DND-41 (cell line): ENCODE measurements at regions not wholly inside any gene's neighbourhood (a gene's known extent, or its start where the extent isn't known, plus 50 kb on each side); places are given as distances from the start of the nearest gene placed in this dataset.

Experiments used
- ATAC-seq: fragments of 200-7000 bp; cut with Tn5 transposase; 3 replicates; pipeline ENCODE4 v1.9.1; 2021; ENCODE audit warnings: low read depth; ENCODE audit not compliant: insufficient read depth
- DNase-seq: peaks from one replicate; pipeline ENCODE4 v3.0.0-alpha.2; 2020
- H2AFZ ChIP-seq: 2 replicates; pipeline ENCODE4 v1.6.0; 2012; ENCODE audit warnings: low read depth, low read length
- H3K27ac ChIP-seq: 2 replicates; pipeline ENCODE4 v1.5.1; 2012; ENCODE audit warnings: low read length, inconsistent platforms
- H3K27me3 ChIP-seq: fragments of 200-600 bp; sonication (generic); 2 replicates; pipeline ENCODE4 v1.6.0; 2012; ENCODE audit warnings: low read length, mild to moderate bottlenecking, inconsistent platforms; ENCODE audit not compliant: insufficient read depth, poor library complexity
- H3K36me3 ChIP-seq: 2 replicates; pipeline ENCODE4 v1.5.1; 2012; ENCODE audit warnings: low read length, inconsistent platforms; ENCODE audit not compliant: insufficient read depth
- H3K4me1 ChIP-seq: 2 replicates; pipeline ENCODE4 v1.5.1; 2012; ENCODE audit warnings: mild to moderate bottlenecking, low read length; ENCODE audit not compliant: insufficient read depth
- H3K4me2 ChIP-seq: 2 replicates; pipeline ENCODE4 v1.6.0; 2012; ENCODE audit warnings: mild to moderate bottlenecking, moderate library complexity, low read length, inconsistent platforms; ENCODE audit not compliant: insufficient read depth
- H3K4me3 ChIP-seq, 2 experiments: fragments of 200-600 bp in 1 of 2; shearing (Covaris generic) in 1 of 2; 2 replicates each; pipeline ENCODE4 v1.5.1; 2012 to 2016; ENCODE audit warnings: inconsistent platforms in 2 of 2, low read length in 2 of 2, mild to moderate bottlenecking in 2 of 2, low read depth in 1 of 2, moderate library complexity in 1 of 2
- H3K79me2 ChIP-seq: 2 replicates; pipeline ENCODE4 v1.6.0; 2012; ENCODE audit warnings: low read length, inconsistent platforms; ENCODE audit not compliant: insufficient read depth
- H3K9ac ChIP-seq: 2 replicates; pipeline ENCODE4 v1.6.0; 2012; ENCODE audit warnings: low read depth, mild to moderate bottlenecking, inconsistent platforms, low read length, moderate library complexity
- H3K9me3 ChIP-seq: 2 replicates; pipeline ENCODE4 v1.5.1; 2012; ENCODE audit warnings: low read length, moderate library complexity, mild to moderate bottlenecking, inconsistent platforms; ENCODE audit not compliant: insufficient read depth, severe bottlenecking
- H4K20me1 ChIP-seq: 2 replicates; pipeline ENCODE4 v1.6.0; 2012; ENCODE audit warnings: low read length; ENCODE audit not compliant: insufficient read depth
- EZH2 ChIP-seq: IDR thresholded peaks from 3 replicates; pipeline ENCODE4 v1.6.1; 2012; ENCODE audit warnings: borderline replicate concordance, low read depth, mild to moderate bottlenecking, moderate library complexity, low read length, inconsistent platforms; ENCODE audit not compliant: severe bottlenecking
- TF ChIP-seq, protein P1 (sequence below): IDR thresholded peaks from 2 replicates; pipeline ENCODE4 v1.5.1; 2012; ENCODE audit warnings: borderline replicate concordance, low read length, moderate library complexity, mild to moderate bottlenecking; ENCODE audit not compliant: poor library complexity, severe bottlenecking; ENCODE audit errors: extremely low read depth

DNA sequence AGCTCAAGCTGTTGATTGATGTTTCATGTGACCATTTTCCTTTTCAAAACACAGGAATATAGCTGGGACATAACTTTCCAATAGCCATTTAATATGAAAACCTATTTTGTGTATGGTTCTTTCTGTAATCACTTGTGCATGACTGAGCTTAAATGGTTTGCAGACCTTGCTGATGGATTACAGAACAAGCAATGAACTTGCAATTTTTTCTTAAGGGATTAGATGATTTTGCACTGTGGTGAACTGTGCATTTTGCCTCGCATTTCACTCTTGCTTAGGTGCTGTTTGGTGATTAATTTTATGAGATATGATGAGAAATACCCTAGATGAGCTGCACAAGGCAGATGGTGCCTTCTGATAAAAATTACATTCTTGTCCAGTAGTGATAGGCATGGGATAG, 419.0 kb upstream of the FBXO33 start:
- H3K4me1 ChIP-seq = no peaks in the 10 kb centered on the region
- H3K9ac ChIP-seq = no peak overlapping the region
- TF ChIP-seq, protein P1, sequence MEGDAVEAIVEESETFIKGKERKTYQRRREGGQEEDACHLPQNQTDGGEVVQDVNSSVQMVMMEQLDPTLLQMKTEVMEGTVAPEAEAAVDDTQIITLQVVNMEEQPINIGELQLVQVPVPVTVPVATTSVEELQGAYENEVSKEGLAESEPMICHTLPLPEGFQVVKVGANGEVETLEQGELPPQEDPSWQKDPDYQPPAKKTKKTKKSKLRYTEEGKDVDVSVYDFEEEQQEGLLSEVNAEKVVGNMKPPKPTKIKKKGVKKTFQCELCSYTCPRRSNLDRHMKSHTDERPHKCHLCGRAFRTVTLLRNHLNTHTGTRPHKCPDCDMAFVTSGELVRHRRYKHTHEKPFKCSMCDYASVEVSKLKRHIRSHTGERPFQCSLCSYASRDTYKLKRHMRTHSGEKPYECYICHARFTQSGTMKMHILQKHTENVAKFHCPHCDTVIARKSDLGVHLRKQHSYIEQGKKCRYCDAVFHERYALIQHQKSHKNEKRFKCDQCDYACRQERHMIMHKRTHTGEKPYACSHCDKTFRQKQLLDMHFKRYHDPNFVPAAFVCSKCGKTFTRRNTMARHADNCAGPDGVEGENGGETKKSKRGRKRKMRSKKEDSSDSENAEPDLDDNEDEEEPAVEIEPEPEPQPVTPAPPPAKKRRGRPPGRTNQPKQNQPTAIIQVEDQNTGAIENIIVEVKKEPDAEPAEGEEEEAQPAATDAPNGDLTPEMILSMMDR = no peak
- TF ChIP-seq EZH2 = no peak
- no peak for ATAC-seq
- no peaks in the 10 kb centered on the region for H3K36me3 ChIP-seq
- no peaks in the 10 kb centered on the region for H3K9me3 ChIP-seq
- no peaks in the 10 kb centered on the region for H4K20me1 ChIP-seq
- no peaks in the 10 kb centered on the region for H3K79me2 ChIP-seq
- H3K4me3 ChIP-seq = no peak overlapping the region
- no peak overlapping the region for H3K27ac ChIP-seq
- H3K4me2 ChIP-seq = no peak overlapping the region
- DNase-seq = no peak
- H3K27me3 ChIP-seq = no peaks in the 10 kb centered on the region
- no peak overlapping the region for H2AFZ ChIP-seq

DNA sequence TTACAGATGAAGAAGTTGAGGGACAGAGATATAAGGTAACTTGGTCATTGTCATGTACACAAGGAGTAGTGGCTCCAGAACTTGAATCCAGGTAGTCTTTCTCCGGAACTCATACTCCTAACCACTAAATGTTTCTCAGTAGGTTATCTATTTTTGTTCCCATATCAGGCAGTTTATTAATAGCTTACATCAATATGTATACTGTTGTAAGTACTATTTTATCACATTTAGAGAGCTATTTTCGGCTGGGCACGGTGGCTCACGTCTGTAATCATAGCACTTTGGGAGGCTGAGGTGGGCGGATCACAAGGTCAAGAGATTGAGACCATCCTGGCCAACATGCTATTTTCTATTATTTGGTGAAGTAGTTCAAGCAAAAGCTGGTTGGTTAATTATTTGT, 415.6 kb upstream of the FBXO33 start:
- Histone ChIP-seq H3K27me3 (no peaks in the 10 kb centered on the region), H3K79me2 (no peaks in the 10 kb centered on the region), H3K4me2 (no peak overlapping the region), H3K36me3 (no peaks in the 10 kb centered on the region), H3K4me3 (no peak overlapping the region), H3K9ac (no peak overlapping the region), H3K9me3 (no peaks in the 10 kb centered on the region), H3K4me1 (no peaks in the 10 kb centered on the region), H3K27ac (no peak overlapping the region), H4K20me1 (no peaks in the 10 kb centered on the region), H2AFZ (no peak overlapping the region)
- DNase-seq = no peak
- TF ChIP-seq, protein P1 = no peak
- ATAC-seq = no peak

DNA sequence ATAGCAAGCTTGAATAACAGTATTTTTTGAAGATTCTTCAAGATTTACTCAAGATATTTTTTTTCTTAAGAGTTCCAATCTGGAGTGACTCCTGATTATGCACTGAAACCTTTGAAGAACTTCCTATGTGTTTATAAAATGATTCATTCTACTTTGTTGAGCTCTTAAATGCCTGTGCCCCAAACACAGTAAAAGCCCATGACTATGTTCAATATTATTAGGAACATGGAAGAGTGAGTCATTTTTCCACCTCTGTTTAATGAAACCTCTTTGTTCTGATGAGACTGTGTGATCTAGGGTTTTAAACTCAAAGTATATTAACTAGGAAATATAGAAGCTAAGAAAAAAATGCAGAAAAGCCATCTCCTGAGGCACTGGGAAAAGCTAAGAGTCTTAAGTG, 415.0 kb upstream of the FBXO33 start:
- no peak overlapping the region for H3K4me2 ChIP-seq
- no peak overlapping the region for H3K4me3 ChIP-seq
- DNase-seq (no peak), ATAC-seq (no peak)
- no peak overlapping the region for H3K9ac ChIP-seq
- TF ChIP-seq EZH2 = no peak
- TF ChIP-seq, protein P1 = no peak
- no peaks in the 10 kb centered on the region for H3K36me3 ChIP-seq
- no peak overlapping the region for H3K27ac ChIP-seq
- H2AFZ ChIP-seq = no peak overlapping the region
- H3K4me1 ChIP-seq = no peaks in the 10 kb centered on the region
- H3K27me3 ChIP-seq = no peaks in the 10 kb centered on the region
- no peaks in the 10 kb centered on the region for H3K9me3 ChIP-seq
- no peaks in the 10 kb centered on the region for H3K79me2 ChIP-seq
- H4K20me1 ChIP-seq = no peaks in the 10 kb centered on the region

DNA sequence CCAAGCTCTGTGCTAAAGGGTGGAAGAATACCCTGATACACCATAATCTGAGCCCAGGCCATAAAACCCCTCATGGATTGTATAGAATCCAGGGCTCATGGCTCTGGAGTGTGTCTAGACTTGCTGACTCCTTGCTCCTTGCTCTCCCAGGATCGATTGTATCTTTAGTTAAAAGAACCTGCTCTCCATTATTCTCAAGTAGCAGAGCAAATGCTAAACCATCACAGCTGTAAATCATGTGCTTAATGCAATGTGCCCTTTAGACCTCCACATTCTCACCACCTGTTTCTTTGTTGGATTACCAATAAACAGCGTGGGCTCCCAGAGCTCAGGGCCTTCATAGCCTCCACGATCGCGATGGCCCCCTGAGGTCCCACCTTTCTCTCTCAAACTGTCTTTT, 411.6 kb upstream of the FBXO33 start:
- Histone ChIP-seq H3K27ac (no peak overlapping the region), H2AFZ (no peak overlapping the region), H3K4me3 (no peak overlapping the region), H3K79me2 (no peaks in the 10 kb centered on the region), H3K4me1 (no peaks in the 10 kb centered on the region), H3K4me2 (no peak overlapping the region), H3K9me3 (no peaks in the 10 kb centered on the region), H3K27me3 (no peaks in the 10 kb centered on the region), H3K36me3 (no peaks in the 10 kb centered on the region), H3K9ac (no peak overlapping the region), H4K20me1 (no peaks in the 10 kb centered on the region)
- ATAC-seq (no peak), DNase-seq (no peak)
- TF ChIP-seq, protein P1 = no peak
